ENCODE measurements at regions not wholly inside any gene's neighbourhood (a gene's known extent, or its start where the extent isn't known, plus 50 kb on each side); places are given as distances from the start of the nearest gene placed in this dataset.

GRCh38 chr6:167393731-167394130, 68.8 kb downstream of the TTLL2 start:
- no peak for TF ChIP-seq ZNF37A (tag by site-specific recombination; IDR thresholded peaks at IDR 0.05)
- TF ChIP-seq ZNF639 (tag by site-specific recombination; IDR thresholded peaks at IDR 0.05), result no peak
- no peak for TF ChIP-seq ZBTB26 (tag by site-specific recombination; optimal IDR thresholded peaks at IDR 0.05)
- no peak for TF ChIP-seq ZNF324 (tag by site-specific recombination; IDR thresholded peaks at IDR 0.05)
- no peak for TF ChIP-seq CTCF (tag by site-specific recombination; IDR thresholded peaks at IDR 0.05)
- no peak for TF ChIP-seq ZNF121 (tag by site-specific recombination; IDR thresholded peaks at IDR 0.05)
- no peak for TF ChIP-seq ZNF302 (tag by site-specific recombination; IDR thresholded peaks at IDR 0.05; ENCODE audit: low read depth)
- no peak for TF ChIP-seq ZNF549 (tag by site-specific recombination; IDR thresholded peaks at IDR 0.05)
- no peak for TF ChIP-seq KLF16 (tag by site-specific recombination; IDR thresholded peaks at IDR 0.05)
- no peak for TF ChIP-seq ZNF280D (tag by site-specific recombination; IDR thresholded peaks at IDR 0.05)
- TF ChIP-seq RBAK (tag by site-specific recombination; IDR thresholded peaks at IDR 0.05), result no peak

Data from HEK293 (cell line).